RCC 7860 (cell line): ENCODE measurements at regions not wholly inside any gene's neighbourhood (a gene's known extent, or its start where the extent isn't known, plus 50 kb on each side); places are given as distances from the start of the nearest gene placed in this dataset.
A peak's percentile ranks its signal among the peaks of the same experiment; 100 is the strongest.

Experiments
- DNase-seq: peaks from one replicate; pipeline ENCODE4 v3.0.0-alpha.2; 2015; ENCODE audit warnings: low spot score
- FAIRE-seq: peaks from 2 replicates; lab custom pipeline; 2012; peaks lifted over from hg19 to GRCh38; lab: Jason Lieb, UNC

DNA sequence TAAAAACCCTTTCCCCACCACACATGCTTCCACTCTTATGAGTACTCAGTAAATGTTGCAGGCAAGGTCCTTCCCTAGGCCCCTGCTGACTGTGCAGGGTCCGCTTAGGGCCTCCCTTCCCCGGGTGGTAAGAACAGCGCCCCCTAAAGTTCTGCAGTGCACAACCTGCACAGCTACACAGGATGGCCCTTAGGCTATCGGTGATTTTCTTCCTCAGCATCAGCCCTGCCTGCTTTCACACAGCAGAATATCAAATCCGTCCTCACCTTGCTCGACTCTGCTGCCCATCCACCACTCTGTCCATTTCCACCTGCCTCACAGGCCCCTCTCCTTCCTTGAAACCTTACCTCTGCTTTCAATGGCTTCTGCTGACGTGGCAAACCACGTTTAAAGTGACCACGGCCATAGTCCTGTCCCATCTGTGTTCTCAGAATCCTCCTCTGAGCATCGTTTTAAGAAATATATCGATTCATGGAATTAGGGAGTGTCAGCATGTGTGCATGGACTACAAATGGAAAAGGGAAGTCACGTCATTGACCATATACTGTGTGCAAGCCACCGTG, 51.4 kb upstream of the TMEM132E start:
- no peak for FAIRE-seq
- no peak for DNase-seq

DNA sequence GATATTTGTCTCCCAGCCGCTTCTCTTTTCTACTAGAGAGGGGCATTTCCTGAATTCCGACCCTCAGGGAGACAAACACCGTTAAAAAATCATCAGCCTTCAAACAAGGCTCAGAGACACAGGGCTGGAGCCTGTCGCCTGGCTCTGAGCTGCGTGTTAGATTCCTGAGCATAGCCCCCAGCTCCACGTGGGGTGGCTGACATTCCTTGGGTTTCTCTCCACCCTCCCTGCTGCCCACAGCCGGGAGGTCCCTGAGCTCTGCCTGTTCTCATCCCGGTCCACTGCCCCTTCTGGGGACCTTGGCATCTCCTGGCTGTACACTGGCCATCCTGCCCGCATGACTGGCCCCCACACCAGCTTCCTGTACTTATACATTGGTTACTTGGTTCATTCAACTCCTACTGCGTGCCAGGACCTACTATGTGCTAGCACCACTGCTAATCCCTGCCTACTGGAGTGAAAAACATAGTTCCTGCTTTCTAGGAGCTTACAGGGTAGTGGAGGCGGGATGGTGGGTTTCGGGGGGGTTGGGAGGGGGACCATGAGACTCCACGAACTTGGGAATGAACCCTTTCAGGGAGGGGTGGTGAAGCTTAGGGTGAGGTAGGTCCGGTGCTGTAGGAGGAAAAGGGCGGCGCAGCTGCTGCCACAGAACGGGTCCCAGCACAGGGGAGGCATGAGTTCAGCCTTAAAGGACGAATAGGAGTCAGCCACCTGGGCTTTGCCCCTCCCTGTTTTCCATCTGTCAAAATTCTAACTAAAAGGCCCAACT, 52.1 kb upstream of the TMEM132E start:
- no peak for DNase-seq

DNA sequence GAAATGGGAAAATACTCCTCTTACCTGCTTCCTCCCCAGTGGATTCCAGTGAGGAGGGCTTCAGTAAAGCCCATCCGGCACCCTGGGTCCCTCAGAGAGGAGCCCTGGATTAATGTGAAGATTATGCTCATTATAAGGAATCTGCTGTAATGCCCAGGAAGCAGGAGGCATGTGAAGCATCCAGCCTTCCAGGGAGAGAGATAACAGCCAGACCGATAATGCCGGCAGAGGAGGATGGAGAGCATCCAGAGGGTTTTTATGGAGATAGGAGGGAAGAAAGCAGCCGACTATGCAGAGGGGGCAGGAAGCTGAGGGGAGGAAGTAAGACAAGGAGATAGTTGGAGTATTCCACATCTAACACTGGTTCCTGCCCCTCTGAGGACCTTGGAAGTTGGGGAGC, 53.7 kb upstream of the TMEM132E start:
- DNase-seq (no peak), FAIRE-seq (no peak)

More for the DNA sequence above, 52.1 kb upstream of the TMEM132E start:
- FAIRE-seq, result no peak

DNA sequence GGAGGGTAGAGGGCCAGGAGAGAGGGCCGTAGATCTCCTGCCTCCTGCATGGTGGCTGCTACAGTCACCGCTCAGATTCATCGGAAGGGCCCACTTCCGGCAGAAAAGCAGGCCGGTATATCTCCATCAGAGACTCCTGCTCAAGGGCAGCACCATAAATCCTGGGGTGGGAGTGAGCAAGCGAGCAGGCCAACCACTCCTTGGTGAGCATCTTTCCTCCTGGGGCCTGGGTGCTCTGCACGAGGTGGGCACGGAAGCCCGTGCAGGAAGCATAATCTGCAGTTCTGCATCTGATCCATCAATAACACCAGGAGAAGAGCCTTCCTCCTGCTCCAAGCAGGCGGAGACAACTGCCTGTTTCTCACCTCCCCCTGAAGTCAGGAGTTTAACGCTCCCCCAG, 57.4 kb upstream of the TMEM132E start:
- DNase-seq (no peak), FAIRE-seq (no peak)

DNA sequence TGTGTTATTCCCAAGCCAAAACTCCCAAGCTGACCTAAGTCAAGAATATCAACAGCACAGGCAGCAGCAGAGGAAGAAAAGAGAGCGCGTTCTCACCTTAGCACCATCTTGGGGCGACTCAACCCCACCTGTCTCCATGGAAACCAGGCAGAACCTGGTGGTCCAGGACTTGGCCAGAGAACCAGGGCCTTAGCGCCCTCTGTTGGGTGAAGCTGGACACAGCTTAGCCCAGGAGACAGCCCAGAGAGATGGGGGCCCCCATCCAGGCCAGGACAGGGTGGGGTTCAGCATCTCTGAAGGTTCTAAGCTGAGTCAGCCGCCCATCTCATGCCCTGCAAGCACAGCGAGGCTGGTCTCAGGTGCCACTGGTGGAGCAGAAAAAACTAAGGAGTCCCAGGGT, 60.1 kb upstream of the TMEM132E start:
- DNase-seq (no peak), FAIRE-seq (no peak)

DNA sequence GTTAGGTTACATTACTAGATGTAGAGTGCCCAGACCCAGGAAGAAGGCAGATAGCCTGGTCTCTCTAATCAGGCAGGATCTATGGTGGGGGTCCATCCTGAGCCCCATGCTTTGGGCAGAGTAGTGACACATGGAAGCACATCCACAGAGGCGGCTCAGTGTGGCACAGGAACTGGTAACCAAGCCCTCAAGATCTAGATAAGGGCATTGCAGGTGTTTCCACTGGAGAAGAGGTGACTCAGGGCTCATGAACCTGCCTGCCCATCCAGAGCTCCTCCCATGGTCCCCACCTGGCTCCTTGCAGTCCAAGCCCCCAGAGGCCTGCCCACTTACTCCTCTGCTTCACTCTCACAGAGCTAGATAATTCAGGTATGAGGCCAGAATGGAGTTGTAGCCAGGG, 62.0 kb upstream of the TMEM132E start:
- DNase-seq (no peak), FAIRE-seq (no peak)

DNA sequence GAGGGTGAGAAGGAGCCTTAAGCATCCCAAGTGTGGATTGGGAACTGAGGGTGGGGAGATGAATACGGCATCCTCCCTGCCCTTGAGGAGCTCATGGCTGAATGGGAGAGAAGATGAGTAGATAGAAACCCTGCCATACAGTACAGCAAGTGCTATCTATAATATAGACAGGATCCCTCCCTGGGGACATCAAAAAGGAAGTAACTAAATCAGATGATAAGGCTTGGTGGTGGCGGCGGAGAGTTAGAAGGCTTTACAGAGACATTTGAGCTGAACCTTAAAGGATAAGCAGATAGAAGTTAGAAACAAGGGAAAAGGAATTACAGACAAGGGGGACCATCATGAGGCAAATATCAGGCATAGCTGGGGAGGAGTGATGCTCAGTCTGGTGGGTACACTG, 67.5 kb upstream of the TMEM132E start:
- DNase-seq (no peak), FAIRE-seq (no peak)

DNA sequence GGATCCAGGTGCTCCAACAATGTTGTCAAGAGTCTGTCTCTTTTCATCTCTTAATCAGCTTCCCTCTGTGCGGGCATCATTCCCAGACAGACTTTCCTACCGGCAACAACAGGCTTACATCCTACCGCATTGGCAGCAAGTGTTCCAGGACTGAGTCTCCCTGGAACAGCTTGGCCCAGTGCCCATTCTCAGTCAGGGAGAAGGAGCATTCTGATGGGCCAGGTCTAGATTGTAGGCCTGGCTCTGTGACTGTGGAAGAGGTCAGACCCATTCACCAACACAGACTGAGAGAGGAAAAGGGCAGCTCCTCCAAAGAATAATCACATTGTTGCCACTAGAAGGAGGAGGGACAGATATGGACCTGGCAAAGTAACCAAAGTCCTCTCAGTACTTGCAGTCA, 68.1 kb upstream of the TMEM132E start:
- FAIRE-seq (no peak), DNase-seq (no peak)

DNA sequence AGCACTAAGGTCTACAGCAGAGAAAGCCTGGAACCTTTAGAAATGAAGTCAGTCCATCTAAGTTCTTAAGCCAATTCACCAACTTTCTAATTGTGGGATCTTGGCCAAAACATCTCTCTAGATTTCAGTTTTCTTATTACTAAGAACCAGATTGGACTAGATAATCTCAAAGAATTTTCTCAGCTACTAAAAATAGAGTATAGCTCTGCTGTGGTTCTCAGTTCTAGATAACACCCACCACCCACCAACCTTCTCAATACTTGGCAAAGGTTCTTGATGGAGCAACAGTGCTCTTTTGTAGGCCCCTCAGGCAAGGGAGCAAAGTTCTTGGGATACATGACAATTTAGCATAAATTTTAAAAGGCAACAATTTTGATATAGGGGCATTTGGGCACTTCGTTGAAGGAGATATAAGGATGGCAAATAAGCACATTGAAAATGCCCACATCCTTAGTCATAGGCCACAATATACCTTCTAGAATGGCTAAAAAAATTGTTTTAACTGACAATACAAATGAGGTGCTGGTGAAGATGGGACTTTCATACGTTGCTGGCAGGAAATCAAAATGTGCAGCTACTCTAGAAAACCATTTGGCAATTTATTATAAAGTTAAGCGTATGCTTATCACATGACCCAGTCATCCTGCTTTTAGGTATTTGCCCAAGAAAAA, 74.4 kb upstream of the TMEM132E start:
- FAIRE-seq, result no peak
- no peak for DNase-seq

DNA sequence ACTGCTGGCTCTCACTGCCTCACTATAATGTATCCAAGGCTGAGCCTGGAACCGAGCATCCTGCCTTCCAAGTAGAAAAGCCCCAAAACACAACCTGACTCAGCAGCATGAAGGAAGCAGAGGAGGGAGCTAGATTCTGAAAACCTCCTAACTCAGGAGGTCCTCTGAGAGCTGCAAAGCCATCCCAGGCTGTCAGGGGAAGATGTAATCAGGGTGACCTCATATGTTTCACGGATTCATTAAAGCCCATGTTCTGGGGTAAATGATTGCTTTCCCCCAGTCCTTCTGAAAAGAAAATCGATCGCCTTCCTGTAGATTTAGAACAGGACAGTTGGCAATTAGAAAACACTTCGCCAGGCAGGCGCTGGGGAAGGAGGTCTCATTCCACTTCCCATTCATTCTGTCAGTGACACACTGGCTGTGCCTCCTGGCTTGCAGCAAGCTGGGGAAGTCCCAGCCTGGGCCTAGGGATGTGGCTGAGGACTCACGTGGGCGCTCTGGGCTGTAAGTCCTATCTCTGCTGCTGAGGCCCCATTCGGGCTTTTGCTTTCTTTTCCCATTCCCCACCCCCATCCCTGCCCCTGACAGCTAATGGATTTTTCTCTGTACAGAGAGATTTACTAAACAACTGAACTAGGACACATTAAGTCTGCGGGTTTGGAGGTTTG, 75.7 kb upstream of the TMEM132E start:
- FAIRE-seq, result no peak
- peak; percentile 5 for DNase-seq

DNA sequence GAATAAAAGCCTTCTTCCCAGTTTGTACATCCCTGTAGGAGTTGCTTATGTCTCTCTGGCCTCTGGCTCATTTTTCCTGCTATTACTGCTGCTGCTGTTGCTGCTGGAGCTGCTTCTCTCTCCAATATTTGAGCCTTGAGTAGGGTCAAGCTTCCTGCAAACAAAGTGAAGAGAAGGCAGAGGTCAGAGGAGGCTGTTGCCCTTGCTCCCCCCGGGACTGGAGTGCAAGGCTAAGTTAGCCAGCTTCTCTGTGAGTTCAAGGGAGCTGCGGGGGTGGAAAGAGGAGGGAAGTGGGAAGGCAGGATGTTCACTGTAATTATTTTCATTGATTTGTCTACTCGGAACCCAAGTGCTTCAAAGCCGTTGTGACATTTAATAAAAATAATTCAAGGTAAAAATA, 77.0 kb upstream of the TMEM132E start:
- FAIRE-seq, result no peak

DNA sequence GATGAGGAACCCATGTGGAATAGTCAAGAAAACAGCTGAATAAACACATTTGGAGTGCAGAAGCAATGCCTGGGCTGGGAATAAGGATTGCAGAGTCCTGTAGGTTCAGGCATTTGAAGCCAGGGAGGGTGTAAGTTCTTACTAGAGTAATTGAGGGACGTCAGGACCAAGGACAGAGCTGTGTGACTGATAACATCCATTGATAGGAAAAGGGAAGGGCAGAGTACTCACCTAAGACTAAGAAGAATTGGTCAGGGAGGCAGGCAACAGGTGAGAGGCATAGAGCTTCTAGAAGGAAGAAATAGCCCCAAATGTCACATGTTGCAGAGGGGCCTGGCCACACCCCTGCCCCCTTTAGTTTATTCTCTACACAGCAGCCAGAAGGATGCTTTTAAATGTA, 79.8 kb upstream of the TMEM132E start:
- no peak for FAIRE-seq
- DNase-seq, result no peak

More for the DNA sequence above, 77.0 kb upstream of the TMEM132E start:
- DNase-seq, result no peak

DNA sequence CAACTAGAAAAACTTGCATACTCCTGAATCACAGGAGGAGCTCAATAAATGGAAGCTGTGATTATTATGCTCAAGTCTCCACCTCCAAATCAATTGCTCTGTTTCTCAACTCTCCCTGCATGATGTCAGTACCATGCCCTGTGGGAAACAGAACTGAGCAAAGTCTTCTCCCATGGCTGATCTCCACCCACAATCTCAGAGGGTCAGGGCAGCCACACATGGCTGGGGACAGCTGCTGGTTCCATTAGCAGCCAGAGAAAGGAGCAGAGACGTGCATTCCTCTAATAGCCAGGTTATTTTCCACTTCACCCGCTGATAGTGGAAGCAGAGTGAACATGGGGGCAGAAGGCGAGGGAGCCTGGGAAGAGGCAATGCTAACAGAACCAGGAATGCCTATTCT, 85.5 kb upstream of the TMEM132E start:
- DNase-seq (no peak), FAIRE-seq (no peak)

DNA sequence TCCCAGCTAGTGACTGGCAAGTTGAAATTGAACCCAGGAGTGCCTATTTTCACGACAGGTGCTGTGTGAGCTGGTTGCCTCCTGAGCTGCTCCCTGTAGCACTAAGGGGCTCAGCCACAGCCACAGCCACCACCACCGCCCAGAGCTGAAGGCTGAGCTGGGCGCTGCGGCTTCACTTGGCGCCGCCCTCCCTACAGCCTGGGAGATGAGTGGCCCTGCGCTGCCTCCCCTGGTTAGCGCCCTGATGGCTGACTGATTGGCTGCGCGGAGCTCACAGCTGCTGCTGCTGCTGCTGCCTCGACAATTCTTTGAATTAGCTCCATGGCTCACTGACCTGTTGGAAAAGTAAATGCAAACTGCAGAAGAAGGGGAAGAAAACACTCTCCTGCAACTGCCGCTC, 91.8 kb upstream of the TMEM132E start:
- no peak for FAIRE-seq
- DNase-seq, result no peak

DNA sequence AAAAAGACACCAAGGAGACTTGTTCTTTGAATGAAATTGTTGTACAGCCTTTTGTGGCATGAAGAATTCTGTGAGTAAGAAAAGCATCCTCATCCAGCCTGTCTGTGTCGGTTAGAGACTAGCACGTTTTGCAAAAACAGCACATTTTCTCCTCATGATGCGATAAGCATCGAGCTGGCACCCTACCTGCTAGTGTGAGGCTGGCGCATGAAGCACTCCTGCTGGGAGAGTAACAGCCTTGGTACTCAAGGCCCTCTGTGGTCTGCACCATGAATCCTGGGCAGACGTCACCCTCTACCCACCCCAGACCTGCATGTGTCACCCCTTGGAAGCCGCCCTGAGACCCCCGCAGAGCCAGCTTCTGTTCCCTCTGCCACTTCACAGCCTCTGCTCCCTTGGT, 92.6 kb upstream of the TMEM132E start:
- DNase-seq (no peak), FAIRE-seq (no peak)

DNA sequence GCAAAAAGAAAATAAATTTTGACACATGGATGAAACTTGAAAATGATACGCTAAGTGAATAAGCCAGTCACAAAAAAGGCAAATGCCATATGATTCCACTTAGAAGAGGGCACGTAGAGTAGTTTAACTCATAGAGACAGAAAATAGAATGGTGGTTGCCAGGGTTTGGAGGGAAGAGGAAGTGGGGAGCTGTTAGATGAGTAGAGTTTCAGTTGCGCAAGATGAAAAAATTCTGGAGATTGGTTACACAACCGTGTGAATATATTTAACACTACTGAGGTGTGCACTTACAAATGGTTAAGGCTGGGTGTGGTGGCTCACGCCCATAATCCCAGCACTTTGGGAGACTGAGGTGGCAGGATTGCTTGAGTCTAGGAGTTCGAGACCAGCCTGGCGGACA, 93.4 kb upstream of the TMEM132E start:
- DNase-seq (no peak), FAIRE-seq (no peak)

DNA sequence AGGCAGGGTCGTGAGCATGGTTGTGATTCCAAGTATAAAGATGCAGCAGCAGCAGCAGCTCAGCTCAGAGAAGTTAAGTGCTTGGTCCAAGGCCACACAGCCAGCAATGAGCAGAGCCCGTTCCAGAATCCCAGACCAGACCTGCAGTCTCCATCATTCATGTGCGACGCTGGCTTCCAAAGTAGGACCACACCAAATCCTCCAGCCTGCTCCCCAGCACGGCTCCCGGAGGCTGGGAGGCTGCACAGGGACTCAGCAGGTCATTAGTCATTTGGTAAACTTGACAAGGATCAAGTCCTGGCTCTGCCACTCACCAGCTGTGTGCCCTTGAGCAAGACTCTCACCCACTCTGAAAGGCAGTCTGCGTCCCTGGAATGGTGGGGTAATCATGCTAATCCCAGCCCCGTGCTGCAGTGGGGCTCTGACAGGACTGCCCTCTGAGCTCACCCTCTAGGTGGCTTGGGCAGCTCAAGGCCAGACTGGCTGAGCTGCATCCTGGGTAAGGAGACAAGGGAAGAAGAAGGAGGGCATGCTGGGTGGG, 95.1 kb upstream of the TMEM132E start:
- FAIRE-seq, result no peak
- DNase-seq, result no peak

DNA sequence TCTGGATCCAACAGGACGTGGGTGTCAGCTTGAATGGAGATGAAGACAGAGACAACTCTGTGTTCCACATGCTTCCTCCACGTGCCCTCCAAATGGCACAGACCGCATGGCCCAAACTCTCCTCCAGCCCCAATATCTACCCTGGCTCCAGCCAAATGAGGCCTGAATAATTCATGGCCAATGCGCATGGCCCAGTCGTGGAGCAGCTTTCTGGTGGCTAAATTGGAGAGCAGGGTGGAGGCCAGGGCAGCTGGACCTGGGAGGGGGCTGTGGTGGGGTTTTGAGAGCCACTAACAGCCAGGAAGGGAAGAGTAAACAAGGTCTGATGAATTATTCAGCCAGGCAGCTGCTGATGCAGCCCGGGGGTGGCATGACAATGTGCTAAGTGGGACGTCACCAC, 96.7 kb upstream of the TMEM132E start:
- FAIRE-seq, result no peak
- DNase-seq, result no peak

DNA sequence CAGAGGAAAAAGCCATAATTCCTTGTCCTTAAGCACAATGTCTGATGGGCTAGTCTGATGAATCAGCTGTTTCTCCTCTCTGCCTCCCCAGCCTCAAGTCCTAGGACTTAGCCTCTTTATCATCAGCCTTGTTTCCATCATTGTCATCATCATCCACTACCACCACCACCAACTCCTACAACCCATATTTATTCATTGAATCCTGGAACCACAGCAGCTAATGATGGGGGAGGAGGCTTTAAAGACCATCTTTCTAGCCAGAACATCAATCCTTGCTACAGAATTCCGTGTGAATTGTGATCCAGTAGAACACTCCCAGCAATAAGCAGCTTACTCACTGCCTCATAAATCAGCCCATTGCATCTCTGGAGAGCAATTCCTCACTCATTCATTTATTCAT, 97.6 kb upstream of the TMEM132E start:
- no peak for FAIRE-seq
- no peak for DNase-seq

DNA sequence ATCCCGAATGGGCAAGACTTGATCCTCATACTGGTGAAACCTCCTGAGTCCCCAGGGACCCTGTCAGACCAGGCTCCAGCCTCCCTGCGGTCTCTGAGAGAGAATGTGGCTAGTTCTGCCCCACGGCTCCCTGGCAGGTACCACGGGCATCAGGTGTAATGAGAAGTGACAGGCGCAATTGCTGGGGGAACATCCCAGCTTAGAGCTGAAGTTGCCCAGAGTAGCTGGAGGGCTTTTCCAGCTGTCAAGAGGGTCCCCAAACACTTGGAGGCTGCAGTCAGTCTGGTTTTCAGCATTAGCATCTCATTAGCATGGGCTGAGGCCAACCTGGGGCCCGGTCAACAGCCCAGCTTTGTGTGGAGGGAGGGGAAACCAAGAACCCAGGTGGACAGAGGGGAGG, 100.0 kb upstream of the TMEM132E start:
- no peak for FAIRE-seq
- DNase-seq, result no peak

DNA sequence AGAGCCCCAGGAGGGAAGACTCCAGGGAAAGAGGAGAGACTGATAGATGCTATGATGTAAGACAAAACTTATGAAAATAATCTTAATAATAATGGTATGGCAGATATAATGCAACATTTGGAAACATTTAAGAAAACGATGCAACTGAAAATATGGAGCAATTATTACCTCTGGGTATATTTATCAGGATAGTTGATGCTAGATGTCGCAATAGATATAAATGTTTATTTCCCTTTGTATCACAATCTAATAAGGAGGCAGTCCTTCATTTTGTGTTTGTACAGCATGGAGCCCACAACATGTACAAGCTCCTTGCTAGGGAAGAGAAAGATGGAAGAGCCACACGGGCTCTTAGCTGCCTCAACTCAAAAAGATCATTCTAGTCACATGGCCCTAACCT, 101.1 kb upstream of the TMEM132E start:
- no peak for DNase-seq
- FAIRE-seq, result no peak

DNA sequence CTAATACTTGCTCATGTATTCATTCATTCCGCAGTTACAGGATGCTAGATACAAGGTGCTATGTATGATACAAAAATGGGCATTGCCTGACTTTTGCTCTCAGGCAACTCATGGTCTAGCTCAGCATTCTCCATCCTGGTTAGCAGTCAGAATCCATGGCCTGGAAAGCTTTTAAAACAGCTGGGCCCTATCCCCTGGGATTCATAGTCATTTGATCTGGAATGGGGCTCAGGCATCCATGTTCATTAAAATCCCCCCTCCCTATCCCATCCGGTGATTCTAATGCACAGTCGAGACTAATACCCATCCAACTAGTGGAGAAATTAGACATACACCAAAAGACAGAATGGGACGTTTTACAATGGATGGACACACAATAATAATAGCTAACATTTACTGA, 104.1 kb upstream of the TMEM132E start:
- DNase-seq, result no peak
- FAIRE-seq, result no peak
